Gastrocnemius medialis (tissue), 4 donors: ENCODE measurements at regions not wholly inside any gene's neighbourhood (a gene's known extent, or its start where the extent isn't known, plus 50 kb on each side); places are given as distances from the start of the nearest gene placed in this dataset.

ENCODE experiments used
- CTCF ChIP-seq, 5 experiments: fragments of 450-650 bp in 3 of 5; fragments of 200-600 bp in 2 of 5; sonication (generic) in 2 of 5; IDR thresholded peaks in 4 of 5; conservative IDR thresholded peaks in 1 of 5; 1 replicate in 4 of 5; 2 replicates in 1 of 5; pipeline ENCODE4 v1.5.1; 2016 to 2019; ENCODE audit warnings: antibody characterized with exemption in 5 of 5, mild to moderate bottlenecking in 3 of 5, moderate library complexity in 3 of 5
- POLR2A ChIP-seq, 2 donors: fragments of 450-650 bp; IDR thresholded peaks; one replicate each; pipeline ENCODE4 v1.6.1; 2017; ENCODE audit warnings: antibody characterized with exemption in 2 of 2, mild to moderate bottlenecking in 2 of 2, moderate library complexity in 2 of 2

- TF ChIP-seq POLR2A (IDR thresholded peaks at IDR 0.05): no peak
- TF ChIP-seq CTCF (IDR thresholded peaks at IDR 0.05 in 4 of 5, conservative IDR thresholded peaks at IDR 0.05 in 1 of 5): no peak
Observed at GRCh38 chr16:65770752-65771151, 595.7 kb upstream of the CDH5 start.
